NCI-H1092 treated with DMSO at 0.1 percent for 48 hours (cell line): ENCODE measurements at regions not wholly inside any gene's neighbourhood (a gene's known extent, or its start where the extent isn't known, plus 50 kb on each side); places are given as distances from the start of the nearest gene placed in this dataset.
"Not testable (repeated sequence)": the region's sequence is repeated elsewhere in the genome, so short reads cannot be mapped to it uniquely, and the experiment has no call there.

Experiments used
- DNase-seq: peaks from one replicate; lab custom pipeline; 2025; lab: John Stamatoyannopoulos, UW

GRCh38 chr6:6946206-6947155, 161.3 kb upstream of the RREB1 start:
- DNase-seq: no peak

- DNase-seq: no peak
Measured at GRCh38 chr6:6950373-6951145, 157.2 kb upstream of the RREB1 start.

GRCh38 chr6:6951355-6951754, 156.4 kb upstream of the RREB1 start:
- DNase-seq: no peak

GRCh38 chr6:6952484-6952883, 155.3 kb upstream of the RREB1 start:
- DNase-seq: no peak

GRCh38 chr6:6952927-6953326, 154.8 kb upstream of the RREB1 start:
- not testable (repeated sequence) for DNase-seq

GRCh38 chr6:6960571-6961251, 147.1 kb upstream of the RREB1 start:
- DNase-seq: no peak

- no peak for DNase-seq
Measured at GRCh38 chr6:6962086-6962485, 145.7 kb upstream of the RREB1 start.

- no peak for DNase-seq
Measured at GRCh38 chr6:6962699-6963098, 145.1 kb upstream of the RREB1 start.

- DNase-seq: not testable (repeated sequence)
Measured at GRCh38 chr6:6963390-6963789, 144.4 kb upstream of the RREB1 start.

- DNase-seq: no peak
Measured at GRCh38 chr6:6964675-6965074, 143.1 kb upstream of the RREB1 start.

GRCh38 chr6:6966127-6966526, 141.6 kb upstream of the RREB1 start:
- DNase-seq: no peak

- no peak for DNase-seq
Measured at GRCh38 chr6:6966569-6966968, 141.2 kb upstream of the RREB1 start.

GRCh38 chr6:6968357-6968730, 139.4 kb upstream of the RREB1 start:
- no peak for DNase-seq

GRCh38 chr6:6968731-6969552, 138.8 kb upstream of the RREB1 start:
- no peak for DNase-seq

GRCh38 chr6:6969761-6970223, 138.0 kb upstream of the RREB1 start:
- DNase-seq: no peak

- no peak for DNase-seq
Measured at GRCh38 chr6:6970851-6971250, 136.9 kb upstream of the RREB1 start.

GRCh38 chr6:6971369-6971768, 136.4 kb upstream of the RREB1 start:
- no peak for DNase-seq

- no peak for DNase-seq
Measured at GRCh38 chr6:6972456-6972855, 135.3 kb upstream of the RREB1 start.

GRCh38 chr6:6973721-6974120, 134.0 kb upstream of the RREB1 start:
- no peak for DNase-seq

- peak; percentile 31 for DNase-seq
Measured at GRCh38 chr6:6975459-6976111, 132.2 kb upstream of the RREB1 start.

GRCh38 chr6:6976193-6976592, 131.6 kb upstream of the RREB1 start:
- no peak for DNase-seq
